ENCODE measurements at regions not wholly inside any gene's neighbourhood (a gene's known extent, or its start where the extent isn't known, plus 50 kb on each side); places are given as distances from the start of the nearest gene placed in this dataset.

DNA sequence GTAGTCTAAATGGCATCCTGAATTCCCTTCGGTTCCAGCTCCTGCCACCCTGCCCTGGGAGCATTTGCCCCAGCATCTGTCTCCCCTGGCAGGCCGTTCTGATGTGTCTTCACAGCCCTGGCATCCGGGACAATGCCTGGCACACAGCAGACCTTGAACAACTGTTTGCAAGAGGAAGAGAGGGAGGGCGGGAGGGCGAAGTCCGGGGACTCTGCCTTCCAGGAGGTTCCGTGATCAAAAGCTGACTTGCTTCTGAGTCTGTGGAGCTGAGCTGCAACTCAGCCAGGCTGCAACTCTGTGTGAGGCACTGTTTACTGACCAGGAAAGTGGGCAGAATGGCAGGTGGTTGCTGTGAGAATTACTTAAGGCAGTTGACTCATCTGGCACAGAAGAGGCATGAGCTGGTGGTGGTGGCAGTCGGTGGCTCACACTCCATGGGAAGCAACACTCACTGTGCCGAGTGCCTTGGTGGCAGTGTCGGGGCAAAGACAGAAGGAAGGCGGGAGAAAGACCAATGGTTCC lies 61.1 kb upstream of the DLK1 start:
- no peaks in the 10 kb centered on the region for H4K20me1 ChIP-seq (ENCODE audit: control insufficient read depth, insufficient read depth, insufficient read length)
- no peak for DNase-seq

More for the DNA sequence above, 61.1 kb upstream of the DLK1 start:
- no peak overlapping the region for H3K4ac ChIP-seq (ENCODE audit: low read depth, low read length)
- no peak overlapping the region for H2BK12ac ChIP-seq (ENCODE audit: insufficient read length, low read depth, low read length)
- Mint-ChIP-seq H3K27ac (no peak overlapping the region), H3K36me3 (ENCODE audit: insufficient read depth in 1 of 3, low read depth in 3 of 3) (no peaks in the 10 kb centered on the region), H3K4me1 (peaks cover 10 to 18% of the 10 kb centered on the region in 2 experiments), H3K9me3 (no peaks in the 10 kb centered on the region), H3K27me3 (ENCODE audit: low read depth) (peaks cover 13% of the 10 kb centered on the region), H3K4me3 (no peak overlapping the region)
- H2BK5ac ChIP-seq (ENCODE audit: insufficient read length, low read length), result no peak overlapping the region
- H3K9ac ChIP-seq (ENCODE audit: extremely low read depth, insufficient read length, low read length), result no peak overlapping the region
- no peak overlapping the region for H3K4me2 ChIP-seq (ENCODE audit: insufficient read depth, insufficient read length, low read length)
- no peak overlapping the region for H3K27ac ChIP-seq (ENCODE audit: insufficient read length, low read depth, low read length)
- no peaks in the 10 kb centered on the region for H3K9me3 ChIP-seq (ENCODE audit: control insufficient read depth, low read depth, low read length)
- H3K79me1 ChIP-seq (ENCODE audit: insufficient read depth, low read depth, low read length, poor library complexity, severe bottlenecking), result no peaks in the 10 kb centered on the region
- H3T11ph ChIP-seq (ENCODE audit: low read length), result no peak overlapping the region
- no peaks in the 10 kb centered on the region for H3K27me3 ChIP-seq (ENCODE audit: insufficient read depth, low read length)
- H3K23ac ChIP-seq (ENCODE audit: insufficient read length, low read depth, low read length), result no peak overlapping the region
- H3K56ac ChIP-seq (ENCODE audit: insufficient read length, low read depth, low read length), result no peak overlapping the region
- no peak overlapping the region for H2AK5ac ChIP-seq (ENCODE audit: insufficient read length, low read length)
- TF ChIP-seq, protein P1, sequence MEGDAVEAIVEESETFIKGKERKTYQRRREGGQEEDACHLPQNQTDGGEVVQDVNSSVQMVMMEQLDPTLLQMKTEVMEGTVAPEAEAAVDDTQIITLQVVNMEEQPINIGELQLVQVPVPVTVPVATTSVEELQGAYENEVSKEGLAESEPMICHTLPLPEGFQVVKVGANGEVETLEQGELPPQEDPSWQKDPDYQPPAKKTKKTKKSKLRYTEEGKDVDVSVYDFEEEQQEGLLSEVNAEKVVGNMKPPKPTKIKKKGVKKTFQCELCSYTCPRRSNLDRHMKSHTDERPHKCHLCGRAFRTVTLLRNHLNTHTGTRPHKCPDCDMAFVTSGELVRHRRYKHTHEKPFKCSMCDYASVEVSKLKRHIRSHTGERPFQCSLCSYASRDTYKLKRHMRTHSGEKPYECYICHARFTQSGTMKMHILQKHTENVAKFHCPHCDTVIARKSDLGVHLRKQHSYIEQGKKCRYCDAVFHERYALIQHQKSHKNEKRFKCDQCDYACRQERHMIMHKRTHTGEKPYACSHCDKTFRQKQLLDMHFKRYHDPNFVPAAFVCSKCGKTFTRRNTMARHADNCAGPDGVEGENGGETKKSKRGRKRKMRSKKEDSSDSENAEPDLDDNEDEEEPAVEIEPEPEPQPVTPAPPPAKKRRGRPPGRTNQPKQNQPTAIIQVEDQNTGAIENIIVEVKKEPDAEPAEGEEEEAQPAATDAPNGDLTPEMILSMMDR (conservative IDR thresholded peaks at IDR 0.05), result no peak
- no peak overlapping the region for H3K14ac ChIP-seq (ENCODE audit: insufficient read depth, low read length)
- H4K5ac ChIP-seq (ENCODE audit: insufficient read length, low read depth, low read length), result no peak overlapping the region
- H2BK15ac ChIP-seq (ENCODE audit: low read depth, low read length), result no peak overlapping the region
- no peak overlapping the region for H3K18ac ChIP-seq (ENCODE audit: insufficient read length, low read depth, low read length)
- H2BK120ac ChIP-seq (ENCODE audit: low read depth, low read length, poor library complexity, severe bottlenecking), result no peak overlapping the region
- no peak overlapping the region for H2BK20ac ChIP-seq (ENCODE audit: low read depth, low read length, poor library complexity, severe bottlenecking)
- no peak overlapping the region for H2AFZ ChIP-seq (ENCODE audit: low read length)
- no peak overlapping the region for H4K91ac ChIP-seq (ENCODE audit: insufficient read length, low read depth, low read length)
- WGBS (ENCODE audit: extremely low coverage, insufficient read length, low lambda C conversion rate), result no CpG with 5 or more reads among the region's 11 CpGs
- H4K8ac ChIP-seq (replicated peaks; ENCODE audit: insufficient read length, low read depth, low read length), result no peak overlapping the region
- no peaks in the 10 kb centered on the region for H3K4me1 ChIP-seq (ENCODE audit: insufficient read depth, low read length)
- H3K23me2 ChIP-seq (ENCODE audit: insufficient read length, low read depth, low read length, poor library complexity, severe bottlenecking), result no peaks in the 10 kb centered on the region
- no peaks in the 10 kb centered on the region for H3K79me2 ChIP-seq (ENCODE audit: insufficient read depth, low read length)

Measured in H9 (cell line).